ENCODE measurements at regions not wholly inside any gene's neighbourhood (a gene's known extent, or its start where the extent isn't known, plus 50 kb on each side); places are given as distances from the start of the nearest gene placed in this dataset.

GRCh38 chr7:113731571-113731970 is 187.2 kb downstream of the PPP1R3A start:
- Histone ChIP-seq H4K20me1 (ENCODE audit: insufficient read depth) (no peaks in the 10 kb centered on the region), H3K27ac (ENCODE audit: low read depth in 2 of 2, low read length in 1 of 2) (no peak overlapping the region), H3K27me3 (ENCODE audit: insufficient read depth) (no peaks in the 10 kb centered on the region; the same call in 1 of the 2 replicates), H3K79me2 (ENCODE audit: insufficient read depth) (no peaks in the 10 kb centered on the region), H3K9me3 (peaks cover 4% of the 10 kb centered on the region; the same call in 1 of the 2 replicates), H3K4me2 (no peak overlapping the region), H3K4me3 (ENCODE audit: low read depth in 2 of 2, low read length in 1 of 2) (no peak overlapping the region), H3K9ac (no peak overlapping the region), H3K36me3 (replicated peaks in 1 of 2; ENCODE audit: control insufficient read depth in 1 of 2, insufficient read depth in 2 of 2, low read length in 1 of 2) (no peaks in the 10 kb centered on the region), H3K4me1 (ENCODE audit: control insufficient read depth in 1 of 2, insufficient read depth in 2 of 2, low read depth in 1 of 2, low read length in 1 of 2) (0 out of 4 replicates have a peak, but pooled peaks cover 0 to 4% of the 10 kb centered on the region in 2 experiments), H3F3A (replicated peaks; ENCODE audit: insufficient read depth) (peaks cover 15% of the 10 kb centered on the region), H2AFZ (ENCODE audit: low read depth) (no peak overlapping the region), H3K9me2 (peaks cover 6% of the 10 kb centered on the region)
- WGBS (ENCODE audit: low lambda C conversion rate) = 21% methylated on average over 3 of the region's 3 CpGs
- TF ChIP-seq RCOR1 (IDR thresholded peaks at IDR 0.05; ENCODE audit: low read length) (no peak), GABPA (IDR thresholded peaks at IDR 0.05; ENCODE audit: low read depth) (no peak), FOXM1 (IDR thresholded peaks at IDR 0.05; ENCODE audit: low read depth) (no peak), USF2 (IDR thresholded peaks at IDR 0.05; ENCODE audit: borderline replicate concordance, low read depth, low read length) (no peak), EP300 (IDR thresholded peaks at IDR 0.05; ENCODE audit: borderline replicate concordance in 1 of 2, low read depth in 1 of 2, low read length in 1 of 2) (no peak), EZH2phosphoT487 (IDR thresholded peaks at IDR 0.05; ENCODE audit: borderline replicate concordance, low read depth) (no peak), PBX3 (IDR thresholded peaks at IDR 0.05) (no peak), RAD21 (IDR thresholded peaks at IDR 0.05; ENCODE audit: low read length) (no peak), ELF1 (IDR thresholded peaks at IDR 0.05) (no peak), IRF3 (IDR thresholded peaks at IDR 0.05; ENCODE audit: low read depth, low read length) (no peak), TAF1 (IDR thresholded peaks at IDR 0.05; ENCODE audit: borderline replicate concordance, low read depth, low read length) (no peak), FOSL2 (IDR thresholded peaks at IDR 0.05; ENCODE audit: borderline replicate concordance, low read depth) (no peak), FOXJ3 (CRISPR knock-in tag; IDR thresholded peaks at IDR 0.05) (no peak), MXI1 (IDR thresholded peaks at IDR 0.05; ENCODE audit: low read depth, low read length) (no peak)
- POLR2A ChIA-PET = no interaction called here
- CTCF ChIA-PET = interaction anchor here (1.2 to 1.6 kb wide), 2 partner anchors 21 to 42 kb away, joined by 4 read pairs; no protein-coding TSS in a partner anchor
- no peak for DNase-seq
